ENCODE measurements at regions not wholly inside any gene's neighbourhood (a gene's known extent, or its start where the extent isn't known, plus 50 kb on each side); places are given as distances from the start of the nearest gene placed in this dataset.

DNA sequence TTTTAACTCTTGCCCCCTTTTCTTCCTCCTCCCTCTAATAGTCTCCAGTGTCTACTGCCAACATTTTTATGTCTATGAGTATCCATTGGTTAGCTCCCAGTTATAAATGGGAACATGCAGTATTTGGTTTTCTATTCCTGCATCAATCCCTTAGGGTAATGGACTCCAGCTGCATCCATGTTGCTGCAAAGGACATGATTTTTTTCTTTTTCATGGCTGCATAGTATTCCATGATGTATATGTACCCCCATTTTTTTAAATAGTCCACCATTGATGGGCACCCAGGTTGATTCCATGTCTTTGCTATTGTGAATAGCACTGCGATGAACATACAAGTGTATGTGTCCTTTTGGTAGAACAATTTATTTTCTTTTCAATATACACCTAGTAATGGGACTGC, 993.7 kb downstream of the EFNA5 start:
- DNase-seq: no peak
- Histone ChIP-seq H3K9me3 (replicated peaks; ENCODE audit: control insufficient read depth, low read depth, low read length) (no peaks in the 10 kb centered on the region), H3K27ac (ENCODE audit: low read length) (no peak overlapping the region), H3K4me3 (ENCODE audit: low read length) (no peak overlapping the region), H3K36me3 (ENCODE audit: control insufficient read depth, insufficient read depth, low read length) (no peaks in the 10 kb centered on the region), H3K4me1 (ENCODE audit: control insufficient read depth, insufficient read depth, low read length) (no peaks in the 10 kb centered on the region), H3K27me3 (ENCODE audit: control insufficient read depth, insufficient read depth, low read length) (no peaks in the 10 kb centered on the region)
- WGBS (ENCODE audit: insufficient coverage): no CpG with 5 or more reads among the region's 1 CpG

GRCh38 chr5:106675687-106676086, 995.0 kb downstream of the EFNA5 start:
- H3K27me3 ChIP-seq (ENCODE audit: control insufficient read depth, insufficient read depth, low read length): no peaks in the 10 kb centered on the region
- WGBS (ENCODE audit: insufficient coverage): no CpG with 5 or more reads among the region's 1 CpG

DNA sequence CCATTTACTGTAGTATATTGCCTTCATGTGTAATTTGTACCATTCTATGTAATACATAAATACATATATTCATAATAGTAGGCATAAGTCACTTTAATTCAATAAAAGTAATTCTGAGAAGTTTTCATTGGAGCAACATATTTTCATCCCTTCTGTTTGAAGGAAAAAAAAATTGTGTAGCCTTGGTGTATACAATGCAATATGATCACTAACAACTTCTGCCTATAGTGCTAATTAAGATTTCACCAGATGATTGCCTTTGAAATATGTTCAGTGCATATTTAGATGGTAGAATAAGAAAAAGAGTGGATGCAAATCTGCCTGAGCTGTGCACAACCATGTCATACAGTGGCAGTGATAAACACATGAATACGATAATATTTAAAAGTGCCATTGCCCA, 996.8 kb downstream of the EFNA5 start:
- H3K36me3 ChIP-seq (ENCODE audit: control insufficient read depth, insufficient read depth, low read length): no peaks in the 10 kb centered on the region
- WGBS (ENCODE audit: insufficient coverage): no CpG with 5 or more reads among the region's 1 CpG
- H3K4me1 ChIP-seq (ENCODE audit: control insufficient read depth, insufficient read depth, low read length): no peaks in the 10 kb centered on the region
- no peak for DNase-seq
- no peaks in the 10 kb centered on the region for H3K27me3 ChIP-seq (ENCODE audit: control insufficient read depth, insufficient read depth, low read length)
- H3K9me3 ChIP-seq (replicated peaks; ENCODE audit: control insufficient read depth, low read depth, low read length): no peaks in the 10 kb centered on the region
- no peak overlapping the region for H3K4me3 ChIP-seq (ENCODE audit: low read length)
- H3K27ac ChIP-seq (ENCODE audit: low read length): no peak overlapping the region

More at GRCh38 chr5:106675687-106676086, 995.0 kb downstream of the EFNA5 start:
- Histone ChIP-seq H3K36me3 (ENCODE audit: control insufficient read depth, insufficient read depth, low read length) (no peaks in the 10 kb centered on the region), H3K4me1 (ENCODE audit: control insufficient read depth, insufficient read depth, low read length) (no peaks in the 10 kb centered on the region), H3K4me3 (ENCODE audit: low read length) (no peak overlapping the region), H3K27ac (ENCODE audit: low read length) (no peak overlapping the region), H3K9me3 (replicated peaks; ENCODE audit: control insufficient read depth, low read depth, low read length) (no peaks in the 10 kb centered on the region)
- no peak for DNase-seq

- Histone ChIP-seq H3K9me3 (replicated peaks; ENCODE audit: control insufficient read depth, low read depth, low read length) (no peaks in the 10 kb centered on the region), H3K4me3 (ENCODE audit: low read length) (no peak overlapping the region), H3K27ac (ENCODE audit: low read length) (no peak overlapping the region), H3K4me1 (ENCODE audit: control insufficient read depth, insufficient read depth, low read length) (no peaks in the 10 kb centered on the region), H3K27me3 (ENCODE audit: control insufficient read depth, insufficient read depth, low read length) (no peaks in the 10 kb centered on the region), H3K36me3 (ENCODE audit: control insufficient read depth, insufficient read depth, low read length) (no peaks in the 10 kb centered on the region)
- WGBS (ENCODE audit: insufficient coverage): no CpG with 5 or more reads among the region's 2 CpGs
- DNase-seq: peak; percentile 59
Measured at GRCh38 chr5:106661866-106662265, 1008.9 kb downstream of the EFNA5 start.

- no peaks in the 10 kb centered on the region for H3K36me3 ChIP-seq (ENCODE audit: control insufficient read depth, insufficient read depth, low read length)
- peak; percentile 4 for DNase-seq
- no peaks in the 10 kb centered on the region for H3K27me3 ChIP-seq (ENCODE audit: control insufficient read depth, insufficient read depth, low read length)
- H3K4me1 ChIP-seq (ENCODE audit: control insufficient read depth, insufficient read depth, low read length): no peaks in the 10 kb centered on the region
- no peak overlapping the region for H3K27ac ChIP-seq (ENCODE audit: low read length)
- H3K9me3 ChIP-seq (replicated peaks; ENCODE audit: control insufficient read depth, low read depth, low read length): no peaks in the 10 kb centered on the region
- H3K4me3 ChIP-seq (ENCODE audit: low read length): no peak overlapping the region
Measured at GRCh38 chr5:106660681-106661080, 1010.1 kb downstream of the EFNA5 start.

GRCh38 chr5:106658150-106658549, 1012.6 kb downstream of the EFNA5 start:
- no peaks in the 10 kb centered on the region for H3K4me1 ChIP-seq (ENCODE audit: control insufficient read depth, insufficient read depth, low read length)
- DNase-seq: no peak
- H3K27me3 ChIP-seq (ENCODE audit: control insufficient read depth, insufficient read depth, low read length): no peaks in the 10 kb centered on the region

DNA sequence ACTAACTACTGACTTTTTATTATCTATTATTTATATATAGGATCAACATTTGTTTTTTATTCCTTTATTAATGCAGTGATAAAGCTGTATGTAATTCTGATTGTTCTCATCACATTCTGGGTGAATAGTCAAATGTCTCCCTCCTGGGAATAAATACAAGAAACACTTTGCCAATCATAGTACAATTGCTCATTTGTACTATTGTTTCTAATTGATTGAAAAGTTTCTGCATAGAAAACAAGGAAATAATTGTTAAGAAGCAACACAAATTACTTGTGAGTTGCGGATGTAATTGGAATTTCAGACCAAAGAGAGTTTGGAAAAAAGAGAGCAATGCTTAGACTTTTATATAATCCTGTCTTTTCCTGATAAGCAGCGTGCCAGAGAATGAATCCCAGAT, 1013.9 kb downstream of the EFNA5 start:
- Histone ChIP-seq H3K9me3 (replicated peaks; ENCODE audit: control insufficient read depth, low read depth, low read length) (no peaks in the 10 kb centered on the region), H3K27me3 (ENCODE audit: control insufficient read depth, insufficient read depth, low read length) (no peaks in the 10 kb centered on the region), H3K4me1 (ENCODE audit: control insufficient read depth, insufficient read depth, low read length) (no peaks in the 10 kb centered on the region), H3K4me3 (ENCODE audit: low read length) (no peak overlapping the region), H3K27ac (ENCODE audit: low read length) (no peak overlapping the region), H3K36me3 (ENCODE audit: control insufficient read depth, insufficient read depth, low read length) (no peaks in the 10 kb centered on the region)
- no peak for DNase-seq
- no CpG with 5 or more reads among the region's 2 CpGs for WGBS (ENCODE audit: insufficient coverage)

More at GRCh38 chr5:106658150-106658549, 1012.6 kb downstream of the EFNA5 start:
- Histone ChIP-seq H3K27ac (ENCODE audit: low read length) (no peak overlapping the region), H3K36me3 (ENCODE audit: control insufficient read depth, insufficient read depth, low read length) (no peaks in the 10 kb centered on the region), H3K4me3 (ENCODE audit: low read length) (no peak overlapping the region), H3K9me3 (replicated peaks; ENCODE audit: control insufficient read depth, low read depth, low read length) (no peaks in the 10 kb centered on the region)

- Histone ChIP-seq H3K36me3 (ENCODE audit: control insufficient read depth, insufficient read depth, low read length) (no peaks in the 10 kb centered on the region), H3K27ac (ENCODE audit: low read length) (no peak overlapping the region), H3K27me3 (ENCODE audit: control insufficient read depth, insufficient read depth, low read length) (no peaks in the 10 kb centered on the region), H3K9me3 (replicated peaks; ENCODE audit: control insufficient read depth, low read depth, low read length) (no peaks in the 10 kb centered on the region), H3K4me3 (ENCODE audit: low read length) (no peak overlapping the region), H3K4me1 (ENCODE audit: control insufficient read depth, insufficient read depth, low read length) (no peaks in the 10 kb centered on the region)
- DNase-seq: no peak
Measured at GRCh38 chr5:106649031-106649430, 1021.7 kb downstream of the EFNA5 start.

DNA sequence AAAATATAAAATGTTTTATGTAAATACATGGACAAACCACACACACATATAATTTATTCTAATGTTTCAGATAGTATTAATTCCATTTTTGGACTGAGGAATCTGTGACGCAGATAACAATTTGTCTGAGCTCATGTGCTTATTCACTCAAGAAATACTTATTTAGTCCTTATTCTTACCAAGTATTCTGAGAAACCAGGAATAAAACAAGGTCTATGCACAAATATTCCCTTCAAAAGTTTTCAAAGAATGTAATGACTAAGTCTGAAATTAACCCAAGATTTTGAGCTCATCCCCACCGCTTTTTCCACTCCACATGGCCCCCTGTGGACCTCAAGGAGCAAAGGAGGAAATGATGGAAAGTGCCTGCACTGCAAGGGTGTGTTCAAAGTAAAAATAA, 1022.3 kb downstream of the EFNA5 start:
- no CpG with 5 or more reads among the region's 2 CpGs for WGBS (ENCODE audit: insufficient coverage)
- Histone ChIP-seq H3K4me1 (ENCODE audit: control insufficient read depth, insufficient read depth, low read length) (no peaks in the 10 kb centered on the region), H3K36me3 (ENCODE audit: control insufficient read depth, insufficient read depth, low read length) (no peaks in the 10 kb centered on the region), H3K27me3 (ENCODE audit: control insufficient read depth, insufficient read depth, low read length) (no peaks in the 10 kb centered on the region), H3K9me3 (replicated peaks; ENCODE audit: control insufficient read depth, low read depth, low read length) (no peaks in the 10 kb centered on the region), H3K4me3 (ENCODE audit: low read length) (no peak overlapping the region), H3K27ac (ENCODE audit: low read length) (no peak overlapping the region)
- DNase-seq: no peak

GRCh38 chr5:106646106-106646505, 1024.6 kb downstream of the EFNA5 start:
- Histone ChIP-seq H3K27ac (ENCODE audit: low read length) (no peak overlapping the region), H3K9me3 (replicated peaks; ENCODE audit: control insufficient read depth, low read depth, low read length) (no peaks in the 10 kb centered on the region), H3K27me3 (ENCODE audit: control insufficient read depth, insufficient read depth, low read length) (no peaks in the 10 kb centered on the region), H3K36me3 (ENCODE audit: control insufficient read depth, insufficient read depth, low read length) (no peaks in the 10 kb centered on the region), H3K4me1 (ENCODE audit: control insufficient read depth, insufficient read depth, low read length) (no peaks in the 10 kb centered on the region), H3K4me3 (ENCODE audit: low read length) (no peak overlapping the region)
- WGBS (ENCODE audit: insufficient coverage): no CpG with 5 or more reads among the region's 1 CpG
- no peak for DNase-seq

DNA sequence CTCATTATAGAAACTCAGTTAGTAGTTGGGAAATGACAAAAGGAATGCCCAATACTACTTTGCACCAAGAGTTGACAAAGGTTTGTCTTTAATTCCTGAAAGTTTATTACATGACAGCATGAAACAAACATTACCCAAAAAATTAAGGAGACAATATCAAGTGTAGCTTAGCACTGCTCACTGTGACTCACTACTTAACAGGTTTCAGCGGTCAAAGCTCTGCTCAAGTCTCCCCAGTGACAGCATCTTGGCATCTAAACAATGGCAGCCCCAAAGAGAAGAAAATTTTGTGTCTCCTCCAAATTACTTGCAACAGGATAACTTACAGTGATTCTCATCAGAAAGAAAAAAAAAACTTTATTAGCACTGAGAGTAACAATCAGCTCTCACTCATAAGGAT, 1030.2 kb downstream of the EFNA5 start:
- H3K4me1 ChIP-seq (ENCODE audit: control insufficient read depth, insufficient read depth, low read length): no peaks in the 10 kb centered on the region
- no peak overlapping the region for H3K27ac ChIP-seq (ENCODE audit: low read length)
- H3K36me3 ChIP-seq (ENCODE audit: control insufficient read depth, insufficient read depth, low read length): no peaks in the 10 kb centered on the region
- DNase-seq: no peak
- 71% methylated on average over 1 of the region's 1 CpG for WGBS (ENCODE audit: insufficient coverage)
- no peak overlapping the region for H3K4me3 ChIP-seq (ENCODE audit: low read length)
- no peaks in the 10 kb centered on the region for H3K9me3 ChIP-seq (replicated peaks; ENCODE audit: control insufficient read depth, low read depth, low read length)
- no peaks in the 10 kb centered on the region for H3K27me3 ChIP-seq (ENCODE audit: control insufficient read depth, insufficient read depth, low read length)

All from muscle of leg (tissue), 3 donors.